ENCODE measurements at regions not wholly inside any gene's neighbourhood (a gene's known extent, or its start where the extent isn't known, plus 50 kb on each side); places are given as distances from the start of the nearest gene placed in this dataset.

GRCh38 chr18:22335731-22336198 is 82.0 kb downstream of the CTAGE1 start:
- Histone ChIP-seq H2BK12ac (ENCODE audit: insufficient read length, low read depth, low read length) (no peak overlapping the region), H3K23ac (ENCODE audit: insufficient read length, low read depth, low read length) (no peak overlapping the region), H2AK5ac (ENCODE audit: insufficient read length, low read length) (no peak overlapping the region), H3K79me2 (ENCODE audit: insufficient read depth, low read length) (no peaks in the 10 kb centered on the region), H2BK15ac (ENCODE audit: low read depth, low read length) (no peak overlapping the region), H3K18ac (ENCODE audit: insufficient read length, low read depth, low read length) (no peak overlapping the region), H3K9me3 (ENCODE audit: control insufficient read depth, low read depth, low read length) (no peaks in the 10 kb centered on the region), H4K8ac (replicated peaks; ENCODE audit: insufficient read length, low read depth, low read length) (no peak overlapping the region), H3K27me3 (ENCODE audit: insufficient read depth, low read length) (no peaks in the 10 kb centered on the region), H2BK20ac (ENCODE audit: low read depth, low read length, poor library complexity, severe bottlenecking) (no peak overlapping the region), H3K4ac (ENCODE audit: low read depth, low read length) (no peak overlapping the region), H2AFZ (ENCODE audit: low read length) (no peak overlapping the region), H3T11ph (ENCODE audit: low read length) (no peak overlapping the region), H4K5ac (ENCODE audit: insufficient read length, low read depth, low read length) (no peak overlapping the region), H3K9ac (ENCODE audit: extremely low read depth, insufficient read length, low read length) (no peak overlapping the region), H3K23me2 (ENCODE audit: insufficient read length, low read depth, low read length, poor library complexity, severe bottlenecking) (no peaks in the 10 kb centered on the region), H3K79me1 (ENCODE audit: insufficient read depth, low read depth, low read length, poor library complexity, severe bottlenecking) (no peaks in the 10 kb centered on the region), H4K20me1 (ENCODE audit: control insufficient read depth, insufficient read depth, insufficient read length) (no peaks in the 10 kb centered on the region), H2BK120ac (ENCODE audit: low read depth, low read length, poor library complexity, severe bottlenecking) (no peak overlapping the region), H3K14ac (ENCODE audit: insufficient read depth, low read length) (no peak overlapping the region; the same call in 1 of the 2 replicates), H3K4me2 (ENCODE audit: insufficient read depth, insufficient read length, low read length) (no peak overlapping the region), H2BK5ac (ENCODE audit: insufficient read length, low read length) (no peak overlapping the region), H3K56ac (ENCODE audit: insufficient read length, low read depth, low read length) (no peak overlapping the region), H3K27ac (ENCODE audit: insufficient read length, low read depth, low read length) (no peak overlapping the region), H3K4me1 (ENCODE audit: insufficient read depth, low read length) (peaks cover 3% of the 10 kb centered on the region; the same call in 1 of the 2 replicates), H4K91ac (ENCODE audit: insufficient read length, low read depth, low read length) (no peak overlapping the region)
- peaks cover 78% of the 10 kb centered on the region for H3K27me3 Mint-ChIP-seq (ENCODE audit: low read depth)
- H3K4me3 Mint-ChIP-seq, result no peak overlapping the region
- no peak for TF ChIP-seq CTCF (conservative IDR thresholded peaks at IDR 0.05)
- H3K4me1 Mint-ChIP-seq, result peaks cover 9 to 13% of the 10 kb centered on the region in 2 experiments
- H3K9me3 Mint-ChIP-seq, result peaks cover 0 to 3% of the 10 kb centered on the region in 2 experiments; a peak in 1 of 5 replicates
- no peak for DNase-seq
- no peak overlapping the region for H3K27ac Mint-ChIP-seq
- no CpG with 5 or more reads among the region's 15 CpGs for WGBS (ENCODE audit: extremely low coverage, insufficient read length, low lambda C conversion rate)
- no peaks in the 10 kb centered on the region for H3K36me3 Mint-ChIP-seq (ENCODE audit: insufficient read depth in 1 of 3, low read depth in 3 of 3)
